CD4-positive, CD25-positive, alpha-beta regulatory T cell (primary cell): ENCODE measurements at regions not wholly inside any gene's neighbourhood (a gene's known extent, or its start where the extent isn't known, plus 50 kb on each side); places are given as distances from the start of the nearest gene placed in this dataset.

Source experiments
- ATAC-seq, 2 donors: fragments of 150-1000 bp; cut with Tn5 transposase; one replicate each; pipeline ENCODE4 v1.10.0; 2021; ENCODE audit warnings: low read depth in 2 of 2, moderate number of reproducible peaks in 2 of 2, moderate library complexity in 1 of 2
- DNase-seq, 3 donors: peaks; one replicate each; pipeline versions ENCODE4 v3.0.0 to v3.0.0-alpha.2; 2012 to 2022; ENCODE audit warnings: mixed read lengths in 1 of 3
- H3K27ac ChIP-seq: one replicate; pipeline ENCODE4 v1.7.0; 2013; ENCODE audit warnings: mild to moderate bottlenecking, low read length; ENCODE audit not compliant: insufficient read depth, poor library complexity, severe bottlenecking
- H3K27me3 ChIP-seq: one replicate; pipeline ENCODE4 v1.7.0; 2013; ENCODE audit warnings: low read length; ENCODE audit not compliant: control insufficient read depth, insufficient read depth
- H3K36me3 ChIP-seq: one replicate; pipeline ENCODE4 v1.7.0; 2013; ENCODE audit warnings: mild to moderate bottlenecking, low read length, moderate library complexity; ENCODE audit not compliant: control insufficient read depth, insufficient read depth
- H3K4me1 ChIP-seq: 2 replicates; pipeline ENCODE4 v1.7.0; 2013; ENCODE audit warnings: mild to moderate bottlenecking, low read length; ENCODE audit not compliant: insufficient read depth, control insufficient read depth, poor library complexity, severe bottlenecking
- H3K4me3 ChIP-seq: one replicate; pipeline ENCODE4 v1.7.0; 2013; ENCODE audit warnings: low read depth, mild to moderate bottlenecking, low read length, moderate library complexity
- H3K9me3 ChIP-seq, 2 experiments: 1 replicate in 1 of 2; 2 replicates in 1 of 2; pipeline ENCODE4 v1.7.0; 2013; ENCODE audit warnings: low read length in 2 of 2, mild to moderate bottlenecking in 1 of 2, moderate library complexity in 1 of 2; ENCODE audit not compliant: control insufficient read depth in 2 of 2
- H3K27ac Mint-ChIP-seq, 3 donors: one replicate each; pipeline ENCODE4 v1.8.0; 2020 to 2022; ENCODE audit warnings: mild to moderate bottlenecking in 3 of 3, mixed read lengths in 3 of 3, moderate library complexity in 2 of 3
- H3K27me3 Mint-ChIP-seq: one replicate; pipeline ENCODE4 v1.8.0; 2022; ENCODE audit warnings: mild to moderate bottlenecking, mixed read lengths
- H3K36me3 Mint-ChIP-seq: one replicate; pipeline ENCODE4 v1.8.0; 2020; ENCODE audit warnings: mixed read lengths
- H3K4me1 Mint-ChIP-seq, 4 donors: one replicate each; pipeline ENCODE4 v1.8.0; 2020 to 2022; ENCODE audit warnings: mixed read lengths in 4 of 4, mild to moderate bottlenecking in 1 of 4
- H3K4me3 Mint-ChIP-seq, 4 donors: one replicate each; pipeline ENCODE4 v1.8.0; 2020 to 2022; ENCODE audit warnings: mild to moderate bottlenecking in 4 of 4, mixed read lengths in 4 of 4, moderate library complexity in 3 of 4
- H3K9me3 Mint-ChIP-seq, 7 donors: one replicate each; pipeline ENCODE4 v1.8.0; 2020 to 2022; ENCODE audit warnings: mixed read lengths in 7 of 7, mild to moderate bottlenecking in 3 of 7, moderate library complexity in 2 of 7

DNA sequence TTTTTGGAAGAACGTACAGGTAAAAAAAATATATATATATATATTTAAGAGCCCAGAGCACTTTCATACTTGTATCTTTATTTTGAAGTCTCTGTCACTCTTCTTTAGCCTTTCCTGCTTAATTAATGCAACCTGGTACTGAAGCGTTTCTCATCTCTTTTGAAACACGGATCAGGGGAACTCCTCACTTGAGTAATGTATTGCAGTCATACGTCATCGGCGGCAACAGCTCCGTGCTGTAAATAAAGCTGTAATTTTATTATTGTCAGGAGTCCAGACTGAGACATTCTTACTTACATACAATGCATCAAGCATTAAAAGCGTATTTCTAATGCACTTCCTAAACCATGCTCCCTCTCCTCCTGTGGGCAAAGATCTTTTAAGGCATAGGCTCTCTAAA is 514.7 kb downstream of the SOX11 start:
- H3K27ac Mint-ChIP-seq, result no peak overlapping the region
- peaks cover 0 to 14% (median 5%) of the 10 kb centered on the region in 7 donors for H3K9me3 Mint-ChIP-seq
- no peaks in the 10 kb centered on the region for H3K27me3 ChIP-seq
- no peaks in the 10 kb centered on the region for H3K36me3 ChIP-seq
- no peaks in the 10 kb centered on the region for H3K4me1 Mint-ChIP-seq
- ATAC-seq (no peak), DNase-seq (no peak)
- no peaks in the 10 kb centered on the region for H3K36me3 Mint-ChIP-seq
- H3K4me3 Mint-ChIP-seq, result no peak overlapping the region
- no peaks in the 10 kb centered on the region for H3K4me1 ChIP-seq
- H3K27ac ChIP-seq, result no peak overlapping the region
- H3K4me3 ChIP-seq, result no peak overlapping the region
- H3K27me3 Mint-ChIP-seq, result no peaks in the 10 kb centered on the region
- H3K9me3 ChIP-seq, result no peaks in the 10 kb centered on the region

DNA sequence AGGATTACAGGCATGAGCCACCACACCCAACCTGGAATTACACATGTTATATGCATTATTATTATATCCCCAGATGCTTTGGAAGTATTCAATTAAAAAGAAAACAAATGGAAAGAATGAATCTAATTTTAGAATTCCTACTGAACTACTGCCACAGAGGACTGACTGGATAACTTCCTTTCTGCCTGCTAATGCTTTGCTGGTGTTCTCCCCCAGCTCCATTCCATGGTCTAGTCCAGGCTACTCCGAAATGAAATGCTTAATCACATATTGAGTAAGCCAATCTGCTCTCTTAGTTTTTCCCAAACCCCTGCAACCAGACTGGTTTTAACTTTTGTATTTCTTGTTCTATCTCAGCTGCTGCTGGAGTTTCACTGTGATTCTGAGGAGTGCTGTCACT is 519.1 kb downstream of the SOX11 start:
- Mint-ChIP-seq H3K4me1 (no peaks in the 10 kb centered on the region), H3K9me3 (peaks cover 0 to 8% (median 4%) of the 10 kb centered on the region in 7 donors), H3K4me3 (no peak overlapping the region), H3K36me3 (no peaks in the 10 kb centered on the region), H3K27ac (no peak overlapping the region), H3K27me3 (no peaks in the 10 kb centered on the region)
- Histone ChIP-seq H3K4me1 (no peaks in the 10 kb centered on the region), H3K36me3 (no peaks in the 10 kb centered on the region), H3K27me3 (no peaks in the 10 kb centered on the region), H3K27ac (no peak overlapping the region), H3K9me3 (peaks cover 0 to 4% of the 10 kb centered on the region in 2 experiments), H3K4me3 (no peak overlapping the region)
- DNase-seq (no peak), ATAC-seq (no peak)

DNA sequence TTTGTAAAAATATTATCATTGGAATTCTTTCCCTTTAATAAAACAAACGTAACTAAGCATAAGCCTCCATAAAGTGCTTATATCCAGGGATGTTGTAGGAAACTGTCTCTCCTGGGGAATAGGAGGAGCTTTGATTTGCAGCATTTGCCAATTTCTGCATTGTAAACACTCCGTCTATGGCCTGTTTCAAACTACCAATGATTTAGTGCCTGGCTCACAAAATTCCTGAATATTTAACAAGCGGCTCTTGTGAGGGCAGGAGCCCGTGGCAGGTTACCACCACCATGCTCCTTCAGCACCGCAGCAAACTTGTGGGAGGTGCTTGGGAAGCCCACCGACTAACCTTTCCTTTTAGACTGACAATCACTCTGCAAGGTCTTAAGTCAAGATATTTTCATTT is 520.3 kb downstream of the SOX11 start:
- no peaks in the 10 kb centered on the region for H3K27me3 ChIP-seq
- no peaks in the 10 kb centered on the region for H3K36me3 Mint-ChIP-seq
- peaks cover 0 to 4% of the 10 kb centered on the region in 2 experiments for H3K9me3 ChIP-seq
- ATAC-seq (no peak), DNase-seq (no peak)
- no peaks in the 10 kb centered on the region for H3K36me3 ChIP-seq
- H3K4me1 ChIP-seq, result no peaks in the 10 kb centered on the region
- no peak overlapping the region for H3K27ac ChIP-seq
- H3K4me3 Mint-ChIP-seq, result no peak overlapping the region
- H3K27ac Mint-ChIP-seq, result no peak overlapping the region
- no peaks in the 10 kb centered on the region for H3K27me3 Mint-ChIP-seq
- H3K9me3 Mint-ChIP-seq, result peaks cover 0 to 8% (median 4%) of the 10 kb centered on the region in 7 donors
- no peak overlapping the region for H3K4me3 ChIP-seq
- H3K4me1 Mint-ChIP-seq, result no peaks in the 10 kb centered on the region

DNA sequence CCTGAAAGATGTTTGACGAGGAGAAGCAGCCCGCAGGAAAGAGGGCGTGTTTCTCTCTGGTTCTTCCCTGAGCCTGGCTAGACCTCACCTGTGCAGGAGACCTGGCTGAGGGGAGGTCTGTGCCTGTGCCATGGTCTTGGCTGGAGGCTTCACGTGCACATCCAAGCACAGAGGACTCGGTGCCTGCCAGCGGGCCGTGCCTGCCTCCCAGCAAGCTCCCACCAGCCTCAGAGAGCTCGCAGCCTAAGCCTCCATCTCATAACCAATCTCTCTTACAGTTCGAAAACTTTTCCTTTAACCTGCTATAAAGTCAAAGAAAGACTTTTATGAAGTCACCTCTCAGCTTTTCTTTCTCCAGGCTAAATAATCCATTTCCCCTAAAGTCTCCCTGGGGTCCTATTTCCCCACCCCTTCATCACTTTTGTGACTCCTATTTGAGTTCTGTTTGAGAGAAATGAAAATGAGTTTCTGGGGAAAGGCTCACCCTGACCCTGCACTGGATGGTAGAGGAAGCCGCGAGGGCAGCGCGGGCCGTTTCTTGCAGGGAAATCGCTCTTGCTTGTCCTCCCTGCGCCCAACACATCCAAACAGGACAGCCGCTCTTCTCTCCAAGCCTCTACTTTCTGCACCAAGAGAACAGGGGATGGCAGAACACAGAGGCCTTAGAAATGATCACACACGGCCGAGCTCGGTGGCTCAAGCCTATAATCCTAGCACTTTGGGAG is 521.0 kb downstream of the SOX11 start:
- H3K4me1 ChIP-seq, result no peaks in the 10 kb centered on the region
- no peak overlapping the region for H3K27ac ChIP-seq
- no peaks in the 10 kb centered on the region for H3K27me3 Mint-ChIP-seq
- no peak overlapping the region for H3K4me3 Mint-ChIP-seq
- no peaks in the 10 kb centered on the region for H3K4me1 Mint-ChIP-seq
- no peak overlapping the region for H3K27ac Mint-ChIP-seq
- peaks cover 0 to 8% of the 10 kb centered on the region in 2 experiments for H3K9me3 ChIP-seq
- H3K36me3 Mint-ChIP-seq, result no peaks in the 10 kb centered on the region
- DNase-seq, result no peak
- no peaks in the 10 kb centered on the region for H3K27me3 ChIP-seq
- H3K9me3 Mint-ChIP-seq, result peaks cover 0 to 8% (median 4%) of the 10 kb centered on the region in 7 donors
- no peaks in the 10 kb centered on the region for H3K36me3 ChIP-seq
- no peak overlapping the region for H3K4me3 ChIP-seq
- ATAC-seq, result no peak

DNA sequence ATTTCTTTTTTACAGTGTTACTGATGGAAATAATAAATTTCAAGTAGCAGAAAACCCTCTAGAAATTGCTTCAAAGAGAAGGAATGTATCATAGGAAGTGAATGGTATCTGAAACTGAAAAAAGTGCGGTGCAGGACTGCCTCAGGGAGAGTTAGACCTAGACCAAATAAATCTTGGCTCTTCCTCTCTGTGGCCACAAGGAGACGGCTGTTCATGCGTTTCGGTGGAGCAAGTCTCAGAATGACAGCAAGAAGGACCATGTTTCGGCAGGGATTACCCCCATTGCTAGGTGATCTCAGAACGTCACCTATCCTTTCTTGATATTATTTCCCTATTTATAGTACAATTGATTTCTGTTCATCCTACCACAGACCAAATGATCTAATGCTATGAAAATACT is 522.3 kb downstream of the SOX11 start:
- Histone ChIP-seq H3K27me3 (no peaks in the 10 kb centered on the region), H3K4me3 (no peak overlapping the region), H3K27ac (no peak overlapping the region), H3K9me3 (peaks cover 0 to 8% of the 10 kb centered on the region in 2 experiments), H3K36me3 (no peaks in the 10 kb centered on the region), H3K4me1 (no peaks in the 10 kb centered on the region)
- Mint-ChIP-seq H3K27me3 (no peaks in the 10 kb centered on the region), H3K9me3 (peaks cover 0 to 11% (median 7%) of the 10 kb centered on the region in 7 donors), H3K27ac (no peak overlapping the region), H3K4me3 (no peak overlapping the region), H3K4me1 (no peaks in the 10 kb centered on the region), H3K36me3 (no peaks in the 10 kb centered on the region)
- ATAC-seq (no peak), DNase-seq (no peak)

DNA sequence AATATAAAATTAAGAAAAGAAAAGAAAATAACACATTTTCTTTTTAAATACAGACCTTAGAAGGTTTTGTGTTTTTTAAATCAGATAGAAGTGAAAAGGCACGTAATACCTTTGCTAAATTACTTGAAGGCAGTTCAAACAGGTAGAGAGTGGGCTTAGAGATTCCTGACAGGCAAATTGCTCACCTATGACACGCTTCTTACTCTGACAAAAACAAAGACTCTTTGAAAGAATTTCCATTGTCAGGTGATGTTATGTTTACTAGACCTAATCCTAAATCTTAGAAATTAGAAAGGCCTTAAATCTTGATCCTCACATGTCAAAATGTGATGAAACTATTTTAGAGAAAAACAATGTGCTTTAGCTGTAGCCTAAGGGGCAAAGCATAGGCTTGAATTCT is 522.9 kb downstream of the SOX11 start:
- DNase-seq (no peak), ATAC-seq (no peak)
- Mint-ChIP-seq H3K36me3 (no peaks in the 10 kb centered on the region), H3K27me3 (no peaks in the 10 kb centered on the region), H3K4me1 (no peaks in the 10 kb centered on the region), H3K9me3 (peaks cover 0 to 9% (median 7%) of the 10 kb centered on the region in 7 donors), H3K4me3 (no peak overlapping the region), H3K27ac (no peak overlapping the region)
- Histone ChIP-seq H3K27me3 (no peaks in the 10 kb centered on the region), H3K36me3 (no peaks in the 10 kb centered on the region), H3K9me3 (peaks cover 0 to 8% of the 10 kb centered on the region in 2 experiments), H3K27ac (no peak overlapping the region), H3K4me1 (no peaks in the 10 kb centered on the region), H3K4me3 (no peak overlapping the region)

DNA sequence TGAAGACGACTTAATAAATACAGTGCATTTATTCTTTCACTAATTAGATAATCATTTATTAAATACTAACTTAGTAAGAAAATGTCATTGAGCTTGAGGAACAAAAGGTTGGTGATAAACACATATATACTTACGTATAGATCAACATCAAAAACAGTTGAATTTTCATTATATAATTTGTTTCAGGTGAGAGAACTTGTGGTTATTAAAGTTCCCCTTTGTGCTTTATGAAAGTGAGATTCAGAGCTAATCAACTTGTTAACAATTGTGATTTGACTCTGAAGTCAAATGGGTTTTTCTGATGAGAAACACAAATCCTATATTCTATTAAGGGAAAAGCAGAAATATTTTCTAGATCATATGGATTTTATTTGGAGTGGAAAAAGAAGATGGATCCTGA is 524.0 kb downstream of the SOX11 start:
- Histone ChIP-seq H3K27me3 (no peaks in the 10 kb centered on the region), H3K36me3 (no peaks in the 10 kb centered on the region), H3K27ac (no peak overlapping the region), H3K4me1 (no peaks in the 10 kb centered on the region), H3K4me3 (no peak overlapping the region), H3K9me3 (peaks cover 2 to 8% of the 10 kb centered on the region in 2 experiments)
- Mint-ChIP-seq H3K27me3 (no peaks in the 10 kb centered on the region), H3K27ac (no peak overlapping the region), H3K4me1 (no peaks in the 10 kb centered on the region), H3K4me3 (no peak overlapping the region), H3K9me3 (peaks cover 0 to 12% (median 7%) of the 10 kb centered on the region in 7 donors), H3K36me3 (no peaks in the 10 kb centered on the region)
- DNase-seq (no peak), ATAC-seq (no peak)

DNA sequence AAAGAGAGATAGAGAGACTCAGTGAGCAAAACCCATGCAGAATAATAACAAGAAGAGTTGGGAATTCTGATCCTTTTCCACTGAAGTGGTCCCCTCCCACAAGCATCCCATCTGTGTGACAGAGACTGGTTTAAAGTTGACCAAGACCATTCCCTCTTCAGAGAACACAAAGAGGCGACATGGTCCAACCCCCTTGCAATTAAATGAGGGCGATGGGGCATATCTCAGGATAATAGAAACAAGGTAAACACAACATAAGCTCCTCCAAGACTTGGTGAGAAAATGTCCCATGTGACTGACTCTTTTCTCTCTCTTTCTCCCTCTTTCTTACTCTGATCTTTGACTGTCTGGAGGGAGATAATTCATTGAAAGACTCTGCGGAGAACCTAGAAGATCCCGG is 526.7 kb downstream of the SOX11 start:
- H3K9me3 Mint-ChIP-seq, result peaks cover 0 to 12% (median 6%) of the 10 kb centered on the region in 7 donors
- Histone ChIP-seq H3K4me3 (no peak overlapping the region), H3K36me3 (no peaks in the 10 kb centered on the region), H3K9me3 (peaks cover 3 to 4% of the 10 kb centered on the region in 2 experiments), H3K27me3 (no peaks in the 10 kb centered on the region), H3K4me1 (no peaks in the 10 kb centered on the region), H3K27ac (no peak overlapping the region)
- H3K4me1 Mint-ChIP-seq, result no peaks in the 10 kb centered on the region
- ATAC-seq, result no peak
- H3K27ac Mint-ChIP-seq, result no peak overlapping the region
- no peaks in the 10 kb centered on the region for H3K36me3 Mint-ChIP-seq
- no peaks in the 10 kb centered on the region for H3K27me3 Mint-ChIP-seq
- no peak for DNase-seq
- no peak overlapping the region for H3K4me3 Mint-ChIP-seq
